Midbrain (tissue), 1 donor: ENCODE measurements at regions not wholly inside any gene's neighbourhood (a gene's known extent, or its start where the extent isn't known, plus 50 kb on each side); places are given as distances from the start of the nearest gene placed in this dataset.

Source experiments
- DNase-seq: peaks from one replicate; lab custom pipeline; 2025; lab: John Stamatoyannopoulos, UW

DNA sequence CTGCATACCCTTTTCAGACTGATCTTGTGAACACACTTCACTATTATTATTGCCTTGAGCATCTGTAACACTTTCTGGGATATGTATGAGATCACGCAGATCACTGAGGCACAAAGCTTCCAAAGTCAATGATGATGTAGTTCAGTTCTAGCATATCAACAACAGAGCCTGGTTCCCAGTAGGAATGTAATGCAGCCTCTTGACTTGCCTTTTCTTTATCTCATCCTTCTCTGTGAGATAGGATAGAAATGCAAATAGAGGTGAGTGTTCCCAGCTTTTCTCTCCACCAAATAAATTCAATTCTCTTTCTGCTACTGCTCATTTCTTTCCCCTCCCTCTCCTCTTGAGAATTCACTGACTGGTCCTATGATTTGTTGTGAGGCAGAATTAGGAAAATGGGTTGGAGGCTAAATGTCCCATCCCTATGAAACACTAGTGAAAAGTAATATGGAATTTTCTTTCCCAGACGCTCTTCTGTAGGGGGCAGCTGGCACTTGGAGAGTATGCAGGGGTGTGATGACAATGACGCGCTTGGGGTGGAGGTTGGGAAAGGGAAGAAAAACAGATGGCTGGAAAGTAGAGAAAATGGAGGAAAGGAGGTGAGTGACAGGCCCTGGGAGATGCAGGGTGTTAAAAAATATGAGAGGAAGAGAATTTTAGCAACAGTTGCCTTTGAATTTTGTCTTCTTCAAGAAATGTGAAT is 96.0 kb upstream of the TMTC1 start:
- DNase-seq, result no peak

DNA sequence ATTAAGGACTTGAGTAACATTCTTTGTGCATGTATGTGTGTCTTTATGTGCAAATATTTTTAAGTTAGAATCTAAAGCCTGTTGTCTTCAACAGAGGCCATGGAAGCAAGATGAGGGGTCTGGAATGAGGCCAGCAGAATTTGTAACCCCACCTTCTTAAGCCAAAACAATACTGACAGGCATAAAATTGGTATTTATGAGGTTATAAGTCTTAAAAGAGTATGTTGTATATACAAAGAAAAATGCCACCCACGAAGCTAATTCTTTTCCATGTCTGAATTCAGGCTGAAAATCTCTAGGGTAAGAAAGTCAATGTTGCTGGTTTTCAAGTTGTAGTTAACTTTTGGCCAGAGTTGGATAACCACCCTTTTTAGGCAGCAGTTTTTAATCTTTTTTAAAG is 86.2 kb upstream of the TMTC1 start:
- no peak for DNase-seq

DNA sequence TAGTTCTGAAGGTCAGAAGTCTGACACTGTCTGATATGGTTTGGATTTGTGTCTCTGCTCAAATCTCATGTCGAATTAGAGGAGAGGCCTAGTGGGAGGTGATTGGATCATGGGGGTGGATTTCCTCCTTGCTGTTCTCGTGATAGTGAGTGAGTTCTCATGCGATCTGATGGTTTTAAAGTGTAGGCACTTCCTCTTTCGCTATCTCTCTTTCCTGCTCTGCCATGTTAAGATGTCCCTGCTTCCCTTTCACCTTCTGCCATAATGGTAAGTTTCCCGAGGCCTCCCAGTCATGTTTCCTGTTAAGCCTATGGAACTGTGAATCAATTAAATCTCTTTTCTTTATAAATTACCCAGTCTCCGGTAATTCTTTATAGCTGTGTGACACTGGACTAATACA is 84.1 kb upstream of the TMTC1 start:
- no peak for DNase-seq

GRCh38 chr12:29863665-29864064 is 79.9 kb upstream of the TMTC1 start:
- DNase-seq, result no peak

- no peak for DNase-seq
Observed at GRCh38 chr12:29858270-29858786, 74.6 kb upstream of the TMTC1 start.

DNA sequence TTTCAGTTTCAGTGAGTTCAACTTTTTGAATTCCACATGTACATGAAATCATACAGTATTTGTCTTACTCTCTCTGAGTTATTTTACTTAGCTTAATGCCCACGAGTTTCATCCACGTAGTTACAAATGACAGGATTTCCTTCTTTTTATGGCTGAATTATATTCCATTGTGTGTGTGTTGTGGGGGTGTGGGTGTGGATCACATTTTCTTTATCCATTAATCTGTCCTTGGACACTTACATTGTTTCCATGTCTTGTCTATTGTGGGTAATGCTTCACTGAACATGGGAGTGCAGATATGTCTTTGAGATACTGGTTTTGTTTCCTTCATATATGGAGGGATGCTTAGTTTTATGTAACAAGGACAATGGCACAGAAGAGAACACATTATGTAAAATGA is 63.5 kb upstream of the TMTC1 start:
- DNase-seq, result no peak

DNA sequence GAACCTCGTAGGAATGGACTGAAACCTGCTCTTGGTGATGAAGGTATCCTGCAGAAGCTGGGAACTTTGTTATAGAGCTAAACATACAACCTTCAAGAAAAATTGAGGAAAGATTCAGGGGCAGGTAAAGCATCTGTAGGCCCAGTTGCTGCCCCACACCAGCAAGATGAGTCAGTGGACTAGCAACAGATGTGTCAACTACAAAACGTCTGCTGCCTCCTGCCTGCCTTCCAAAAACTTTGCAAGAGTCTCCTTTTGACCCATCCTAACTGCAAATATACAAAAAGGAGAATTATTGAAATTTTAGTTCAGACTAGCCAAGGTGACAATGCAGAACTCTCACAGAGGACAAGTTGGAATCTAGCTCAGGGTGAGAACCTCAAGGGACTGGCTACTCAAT is 60.9 kb upstream of the TMTC1 start:
- DNase-seq, result no peak

- no peak for DNase-seq
Observed at GRCh38 chr12:29843036-29843435, 59.3 kb upstream of the TMTC1 start.

- no peak for DNase-seq
Observed at GRCh38 chr12:29838768-29839167, 55.0 kb upstream of the TMTC1 start.
